GM12864 (cell line): ENCODE measurements at regions not wholly inside any gene's neighbourhood (a gene's known extent, or its start where the extent isn't known, plus 50 kb on each side); places are given as distances from the start of the nearest gene placed in this dataset.

Experiments
- DNase-seq: peaks from one replicate; pipeline ENCODE4 v3.0.0-alpha.2; 2011; ENCODE audit warnings: low read depth
- H3K4me3 ChIP-seq: 2 replicates; pipeline ENCODE4 v1.5.1; 2011; ENCODE audit warnings: mild to moderate bottlenecking, low read depth, low read length, control low read depth
- CTCF ChIP-seq: IDR thresholded peaks from 2 replicates; pipeline ENCODE4 v1.5.1; 2011; ENCODE audit warnings: low read depth, mild to moderate bottlenecking, moderate library complexity, low read length, control low read depth, inconsistent platforms; ENCODE audit errors: missing control alignments

- H3K4me3 ChIP-seq, result no peak overlapping the region
- no peak for TF ChIP-seq CTCF
- no peak for DNase-seq
These were observed 57.6 kb upstream of the GATA2 start for GRCh38 chr3:128550471-128551126.

- no peak overlapping the region for H3K4me3 ChIP-seq
- no peak for DNase-seq
- TF ChIP-seq CTCF, result no peak
These were observed 57.1 kb upstream of the GATA2 start for GRCh38 chr3:128550113-128550440.

DNA sequence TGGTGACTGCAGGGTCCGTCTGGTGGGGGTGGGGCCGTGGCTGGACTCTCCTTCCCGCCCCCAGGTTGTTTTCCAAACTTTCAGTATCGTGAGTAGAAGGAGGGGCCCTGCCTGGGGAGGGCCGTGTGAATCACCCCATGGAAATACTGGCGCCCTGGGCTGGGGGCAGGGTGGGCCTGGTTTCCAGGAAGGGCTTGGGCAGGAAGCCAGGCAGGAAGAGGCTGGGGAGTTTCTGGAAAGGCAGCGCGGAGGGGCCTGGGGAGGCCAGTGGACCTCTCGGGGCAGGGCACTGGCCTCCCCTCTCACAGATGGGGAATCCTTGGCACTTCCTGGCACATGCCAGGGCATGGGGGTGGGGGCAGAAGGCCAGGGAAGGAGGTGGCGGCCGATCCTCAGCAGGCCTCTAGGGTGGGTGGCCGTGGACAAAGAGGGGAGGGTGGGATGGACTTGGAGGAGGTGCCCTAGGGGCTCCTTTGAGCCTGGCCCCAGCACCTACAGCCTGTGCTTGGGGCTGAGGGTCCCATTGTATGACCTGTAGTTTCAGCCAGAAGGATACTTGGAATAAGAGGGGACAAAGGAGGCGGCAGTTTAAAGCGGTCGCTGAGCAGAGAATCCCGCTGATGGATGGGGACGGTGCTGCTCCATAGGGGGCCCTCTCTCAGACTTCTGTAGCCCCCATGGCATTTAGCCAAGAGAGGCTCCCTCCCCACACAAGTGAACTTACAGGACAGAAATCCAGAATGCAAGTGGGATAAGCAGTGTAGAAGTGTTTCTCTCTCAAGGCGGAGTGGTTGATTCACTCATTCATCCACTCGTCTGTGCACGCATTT, 56.5 kb upstream of the GATA2 start:
- no peak overlapping the region for H3K4me3 ChIP-seq
- DNase-seq, result no peak
- no peak for TF ChIP-seq CTCF

GRCh38 chr3:128548426-128549282, 55.7 kb upstream of the GATA2 start:
- TF ChIP-seq CTCF, result no peak
- no peak overlapping the region for H3K4me3 ChIP-seq
- no peak for DNase-seq

GRCh38 chr3:128548021-128548420, 55.0 kb upstream of the GATA2 start:
- H3K4me3 ChIP-seq, result no peak overlapping the region
- DNase-seq, result no peak
- TF ChIP-seq CTCF, result no peak

GRCh38 chr3:128547368-128547987, 54.5 kb upstream of the GATA2 start:
- TF ChIP-seq CTCF, result no peak
- no peak for DNase-seq
- H3K4me3 ChIP-seq, result no peak overlapping the region
